ENCODE measurements at regions not wholly inside any gene's neighbourhood (a gene's known extent, or its start where the extent isn't known, plus 50 kb on each side); places are given as distances from the start of the nearest gene placed in this dataset.

- TF ChIP-seq, protein P1, sequence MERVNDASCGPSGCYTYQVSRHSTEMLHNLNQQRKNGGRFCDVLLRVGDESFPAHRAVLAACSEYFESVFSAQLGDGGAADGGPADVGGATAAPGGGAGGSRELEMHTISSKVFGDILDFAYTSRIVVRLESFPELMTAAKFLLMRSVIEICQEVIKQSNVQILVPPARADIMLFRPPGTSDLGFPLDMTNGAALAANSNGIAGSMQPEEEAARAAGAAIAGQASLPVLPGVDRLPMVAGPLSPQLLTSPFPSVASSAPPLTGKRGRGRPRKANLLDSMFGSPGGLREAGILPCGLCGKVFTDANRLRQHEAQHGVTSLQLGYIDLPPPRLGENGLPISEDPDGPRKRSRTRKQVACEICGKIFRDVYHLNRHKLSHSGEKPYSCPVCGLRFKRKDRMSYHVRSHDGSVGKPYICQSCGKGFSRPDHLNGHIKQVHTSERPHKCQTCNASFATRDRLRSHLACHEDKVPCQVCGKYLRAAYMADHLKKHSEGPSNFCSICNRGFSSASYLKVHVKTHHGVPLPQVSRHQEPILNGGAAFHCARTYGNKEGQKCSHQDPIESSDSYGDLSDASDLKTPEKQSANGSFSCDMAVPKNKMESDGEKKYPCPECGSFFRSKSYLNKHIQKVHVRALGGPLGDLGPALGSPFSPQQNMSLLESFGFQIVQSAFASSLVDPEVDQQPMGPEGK (CRISPR knock-in tag; IDR thresholded peaks at IDR 0.05; ENCODE audit: borderline replicate concordance): no peak
- no peak for TF ChIP-seq ARNTL (CRISPR knock-in tag; IDR thresholded peaks at IDR 0.05; ENCODE audit: borderline replicate concordance, low read depth)
- TF ChIP-seq ISL1 (CRISPR knock-in tag; IDR thresholded peaks at IDR 0.05): peak; percentile 44
- TF ChIP-seq, protein P2, sequence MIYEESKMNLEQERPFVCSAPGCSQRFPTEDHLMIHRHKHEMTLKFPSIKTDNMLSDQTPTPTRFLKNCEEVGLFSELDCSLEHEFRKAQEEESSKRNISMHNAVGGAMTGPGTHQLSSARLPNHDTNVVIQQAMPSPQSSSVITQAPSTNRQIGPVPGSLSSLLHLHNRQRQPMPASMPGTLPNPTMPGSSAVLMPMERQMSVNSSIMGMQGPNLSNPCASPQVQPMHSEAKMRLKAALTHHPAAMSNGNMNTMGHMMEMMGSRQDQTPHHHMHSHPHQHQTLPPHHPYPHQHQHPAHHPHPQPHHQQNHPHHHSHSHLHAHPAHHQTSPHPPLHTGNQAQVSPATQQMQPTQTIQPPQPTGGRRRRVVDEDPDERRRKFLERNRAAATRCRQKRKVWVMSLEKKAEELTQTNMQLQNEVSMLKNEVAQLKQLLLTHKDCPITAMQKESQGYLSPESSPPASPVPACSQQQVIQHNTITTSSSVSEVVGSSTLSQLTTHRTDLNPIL (CRISPR knock-in tag; IDR thresholded peaks at IDR 0.05; ENCODE audit: low read depth): no peak
- no peak for TF ChIP-seq TOX (CRISPR knock-in tag; IDR thresholded peaks at IDR 0.05; ENCODE audit: borderline replicate concordance)
- no peak for TF ChIP-seq ZNF8 (CRISPR knock-in tag; IDR thresholded peaks at IDR 0.05)
- no peak for TF ChIP-seq ZFP30 (CRISPR knock-in tag; IDR thresholded peaks at IDR 0.05)
- no peak for TF ChIP-seq ZC3H10 (CRISPR knock-in tag; IDR thresholded peaks at IDR 0.05)
Measured at GRCh38 chr11:21888814-21889213, 304.1 kb upstream of the ANO5 start.
